Fibroblast of the aortic adventitia (primary cell): ENCODE measurements at regions not wholly inside any gene's neighbourhood (a gene's known extent, or its start where the extent isn't known, plus 50 kb on each side); places are given as distances from the start of the nearest gene placed in this dataset.

Source experiments
- DNase-seq: peaks from one replicate; pipeline ENCODE4 v3.0.0-alpha.2; 2010; ENCODE audit warnings: low read depth
- H3K4me3 ChIP-seq: 2 replicates; pipeline ENCODE4 v1.5.1; 2011; ENCODE audit warnings: low read depth, mild to moderate bottlenecking, control low read depth, low read length, moderate library complexity
- CTCF ChIP-seq: IDR thresholded peaks from 2 replicates; pipeline ENCODE4 v1.5.1; 2011; ENCODE audit warnings: mild to moderate bottlenecking, low read length, control low read depth, inconsistent platforms; ENCODE audit not compliant: insufficient read depth

- H3K4me3 ChIP-seq = no peak overlapping the region
- DNase-seq = no peak
- no peak for TF ChIP-seq CTCF
These were observed 106.0 kb upstream of the NOVA1 start for GRCh38 chr14:26703686-26704366.

DNA sequence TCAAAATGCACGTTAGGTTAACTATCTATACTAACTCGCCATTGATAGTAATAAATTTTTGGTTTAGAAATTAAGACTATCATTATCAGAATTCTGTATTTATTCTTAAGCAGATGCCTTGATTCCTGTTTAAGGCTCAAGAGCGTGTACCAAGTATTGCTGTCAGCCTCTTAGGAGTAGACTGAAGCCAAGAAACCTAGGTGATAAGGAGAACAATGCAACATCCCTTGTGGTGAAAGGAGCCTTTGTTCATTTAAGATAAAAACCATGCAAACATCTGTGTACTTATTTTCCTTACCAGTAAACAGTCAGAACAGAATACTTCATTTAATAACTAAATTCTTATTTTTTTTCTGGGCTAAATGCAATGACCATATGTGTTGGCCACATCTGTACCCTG, 109.4 kb upstream of the NOVA1 start:
- TF ChIP-seq CTCF = no peak
- peak; percentile 44 for DNase-seq
- H3K4me3 ChIP-seq = no peak overlapping the region

DNA sequence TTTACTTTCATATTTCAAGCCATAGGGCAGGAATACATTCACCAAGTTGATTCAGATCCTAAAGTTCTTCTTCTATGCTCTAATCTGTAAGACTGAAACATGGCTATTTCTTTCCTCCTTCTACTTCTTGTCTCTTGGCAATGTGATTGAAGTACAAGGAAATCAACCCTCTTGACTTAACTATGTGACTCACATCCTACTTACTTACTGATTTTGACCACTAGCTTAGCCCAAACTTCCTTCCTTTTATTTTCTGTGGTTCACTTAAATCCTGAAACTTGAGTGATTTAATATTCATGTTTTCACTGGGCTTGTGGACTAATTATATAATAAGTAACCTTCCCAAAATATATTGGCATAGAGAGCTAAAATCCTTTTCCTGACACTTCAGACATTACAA, 111.2 kb upstream of the NOVA1 start:
- H3K4me3 ChIP-seq = no peak overlapping the region
- DNase-seq = peak; percentile 32
- TF ChIP-seq CTCF = no peak

DNA sequence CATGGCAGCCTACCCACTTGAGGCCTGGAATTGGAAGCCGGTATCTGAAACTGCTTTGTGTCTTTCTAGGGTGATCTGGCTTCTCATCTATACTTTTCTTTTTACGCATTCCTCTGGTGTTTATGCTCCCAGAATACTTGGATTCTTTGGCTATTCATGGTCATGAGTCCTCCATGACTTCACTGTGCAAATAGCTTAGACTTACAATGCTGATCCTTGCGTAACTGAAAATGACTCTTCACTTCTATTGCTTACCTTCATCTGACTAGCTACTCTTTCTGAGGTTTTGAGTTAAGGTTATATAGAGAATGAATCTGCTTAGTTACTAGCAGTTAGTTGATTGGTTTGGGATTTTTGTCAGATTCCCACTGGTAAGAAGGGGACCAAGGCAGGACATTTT, 121.7 kb upstream of the NOVA1 start:
- no peak overlapping the region for H3K4me3 ChIP-seq
- no peak for TF ChIP-seq CTCF
- DNase-seq = peak; percentile 69

DNA sequence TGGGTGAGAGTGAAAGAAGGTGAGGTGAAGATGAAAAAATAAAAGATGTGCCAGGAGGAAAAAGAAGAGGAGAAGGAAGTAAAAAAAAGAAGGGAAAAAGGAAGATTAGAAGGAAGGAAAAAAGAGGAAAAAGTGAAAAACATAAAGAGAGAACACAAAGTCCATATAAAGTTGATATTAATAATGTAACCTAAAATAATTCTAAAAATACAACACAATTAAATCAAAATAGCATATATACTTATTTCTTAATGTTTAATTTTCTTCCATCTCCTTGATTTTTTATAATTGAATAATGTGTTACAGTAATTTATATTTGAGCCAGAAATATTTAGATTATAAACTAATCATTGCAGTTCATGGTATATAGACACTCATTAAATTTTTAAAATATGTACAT, 124.4 kb upstream of the NOVA1 start:
- no peak for DNase-seq
- TF ChIP-seq CTCF = no peak

GRCh38 chr14:26729851-26730250, 132.0 kb upstream of the NOVA1 start:
- H3K4me3 ChIP-seq = no peak overlapping the region
- TF ChIP-seq CTCF = no peak
- peak; percentile 54 for DNase-seq

More for the DNA sequence above, 124.4 kb upstream of the NOVA1 start:
- H3K4me3 ChIP-seq = no peak overlapping the region
